ENCODE measurements at regions not wholly inside any gene's neighbourhood (a gene's known extent, or its start where the extent isn't known, plus 50 kb on each side); places are given as distances from the start of the nearest gene placed in this dataset.

GRCh38 chr15:96720251-96720650 is 389.8 kb downstream of the NR2F2 start:
- no peak for TF ChIP-seq TAF1 (IDR thresholded peaks at IDR 0.05; ENCODE audit: low read depth)

GRCh38 chr15:96720656-96721055 is 390.2 kb downstream of the NR2F2 start:
- TF ChIP-seq RAD21 (IDR thresholded peaks at IDR 0.05; ENCODE audit: low read depth) (no peak), REST (IDR thresholded peaks at IDR 0.05; ENCODE audit: low read depth) (no peak), FOXM1 (IDR thresholded peaks at IDR 0.05; ENCODE audit: borderline replicate concordance, low read depth) (no peak), CREB1 (IDR thresholded peaks at IDR 0.05; ENCODE audit: low read depth) (no peak), TEAD4 (IDR thresholded peaks at IDR 0.05) (no peak), CEBPB (IDR thresholded peaks at IDR 0.05) (no peak), TCF12 (IDR thresholded peaks at IDR 0.05; ENCODE audit: low read depth) (no peak), ZBTB7A (IDR thresholded peaks at IDR 0.05; ENCODE audit: low read depth) (no peak), MAX (IDR thresholded peaks at IDR 0.05) (no peak), TAF1 (IDR thresholded peaks at IDR 0.05; ENCODE audit: low read depth) (no peak), EGR1 (IDR thresholded peaks at IDR 0.05) (no peak)

GRCh38 chr15:96728591-96728990 is 398.1 kb downstream of the NR2F2 start:
- TF ChIP-seq USF1 (IDR thresholded peaks at IDR 0.05) (no peak), ZBTB7A (IDR thresholded peaks at IDR 0.05; ENCODE audit: low read depth) (no peak), TCF12 (IDR thresholded peaks at IDR 0.05; ENCODE audit: low read depth) (no peak), RAD21 (IDR thresholded peaks at IDR 0.05; ENCODE audit: low read depth) (no peak), CREB1 (IDR thresholded peaks at IDR 0.05; ENCODE audit: low read depth) (no peak), TAF1 (IDR thresholded peaks at IDR 0.05; ENCODE audit: low read depth) (no peak), EP300 (IDR thresholded peaks at IDR 0.05; ENCODE audit: borderline replicate concordance) (no peak), YY1 (IDR thresholded peaks at IDR 0.05; ENCODE audit: low read depth) (no peak), CEBPB (IDR thresholded peaks at IDR 0.05) (no peak), REST (IDR thresholded peaks at IDR 0.05; ENCODE audit: low read depth) (no peak), FOXM1 (IDR thresholded peaks at IDR 0.05; ENCODE audit: borderline replicate concordance, low read depth) (no peak), EGR1 (IDR thresholded peaks at IDR 0.05) (no peak), NFIC (IDR thresholded peaks at IDR 0.05) (no peak), TEAD4 (IDR thresholded peaks at IDR 0.05) (no peak), MAX (IDR thresholded peaks at IDR 0.05) (no peak)

- TF ChIP-seq YY1 (IDR thresholded peaks at IDR 0.05; ENCODE audit: low read depth), result no peak
- no peak for TF ChIP-seq ZBTB7A (IDR thresholded peaks at IDR 0.05; ENCODE audit: low read depth)
- TF ChIP-seq RAD21 (IDR thresholded peaks at IDR 0.05; ENCODE audit: low read depth), result no peak
- TF ChIP-seq TEAD4 (IDR thresholded peaks at IDR 0.05), result no peak
- no peak for TF ChIP-seq CREB1 (IDR thresholded peaks at IDR 0.05; ENCODE audit: low read depth)
- TF ChIP-seq EGR1 (IDR thresholded peaks at IDR 0.05), result no peak
Measured at GRCh38 chr15:96732704-96733103, 402.2 kb downstream of the NR2F2 start.

- no peak for TF ChIP-seq RAD21 (IDR thresholded peaks at IDR 0.05; ENCODE audit: low read depth)
- no peak for TF ChIP-seq NFIC (IDR thresholded peaks at IDR 0.05)
- no peak for TF ChIP-seq TAF1 (IDR thresholded peaks at IDR 0.05; ENCODE audit: low read depth)
- no peak for TF ChIP-seq EP300 (IDR thresholded peaks at IDR 0.05; ENCODE audit: borderline replicate concordance)
- no peak for TF ChIP-seq EGR1 (IDR thresholded peaks at IDR 0.05)
- TF ChIP-seq USF1 (IDR thresholded peaks at IDR 0.05), result no peak
- no peak for TF ChIP-seq CEBPB (IDR thresholded peaks at IDR 0.05)
- TF ChIP-seq YY1 (IDR thresholded peaks at IDR 0.05; ENCODE audit: low read depth), result no peak
- no peak for TF ChIP-seq CREB1 (IDR thresholded peaks at IDR 0.05; ENCODE audit: low read depth)
- no peak for TF ChIP-seq MAX (IDR thresholded peaks at IDR 0.05)
- TF ChIP-seq TEAD4 (IDR thresholded peaks at IDR 0.05), result no peak
- TF ChIP-seq ZBTB7A (IDR thresholded peaks at IDR 0.05; ENCODE audit: low read depth), result no peak
- no peak for TF ChIP-seq TCF12 (IDR thresholded peaks at IDR 0.05; ENCODE audit: low read depth)
- TF ChIP-seq REST (IDR thresholded peaks at IDR 0.05; ENCODE audit: low read depth), result no peak
- TF ChIP-seq FOXM1 (IDR thresholded peaks at IDR 0.05; ENCODE audit: borderline replicate concordance, low read depth), result no peak
Measured at GRCh38 chr15:96733721-96734120, 403.2 kb downstream of the NR2F2 start.
